GM10266 (cell line): ENCODE measurements at regions not wholly inside any gene's neighbourhood (a gene's known extent, or its start where the extent isn't known, plus 50 kb on each side); places are given as distances from the start of the nearest gene placed in this dataset.

Experiments
- DNase-seq: peaks from one replicate; pipeline ENCODE4 v3.0.0; 2012; ENCODE audit errors: extremely low spot score
- CTCF ChIP-seq: IDR thresholded peaks from 2 replicates; pipeline ENCODE4 v1.5.1; 2012; ENCODE audit warnings: mild to moderate bottlenecking, low read depth; ENCODE audit not compliant: control insufficient read depth, insufficient read depth; ENCODE audit errors: missing control alignments

GRCh38 chr3:80688814-80689213 is 921.0 kb upstream of the ROBO1 start:
- no peak for DNase-seq
- peak; percentile 2 for TF ChIP-seq CTCF

GRCh38 chr3:80682951-80683350 is 915.2 kb upstream of the ROBO1 start:
- no peak for TF ChIP-seq CTCF
- DNase-seq, result no peak

- TF ChIP-seq CTCF, result no peak
- no peak for DNase-seq
Measured at GRCh38 chr3:80682235-80682634, 914.4 kb upstream of the ROBO1 start.

- no peak for DNase-seq
- TF ChIP-seq CTCF, result no peak
Measured at GRCh38 chr3:80677796-80678195, 910.0 kb upstream of the ROBO1 start.

GRCh38 chr3:80676866-80677265 is 909.1 kb upstream of the ROBO1 start:
- TF ChIP-seq CTCF, result no peak
- DNase-seq, result no peak

GRCh38 chr3:80676261-80676660 is 908.5 kb upstream of the ROBO1 start:
- TF ChIP-seq CTCF, result no peak
- DNase-seq, result no peak

GRCh38 chr3:80675790-80676189 is 908.0 kb upstream of the ROBO1 start:
- DNase-seq, result no peak
- no peak for TF ChIP-seq CTCF
